Tibial nerve (tissue), 3 donors: ENCODE measurements at regions not wholly inside any gene's neighbourhood (a gene's known extent, or its start where the extent isn't known, plus 50 kb on each side); places are given as distances from the start of the nearest gene placed in this dataset.

Source experiments
- CTCF ChIP-seq, 5 experiments: fragments of 200-600 bp in 3 of 5; fragments of 450-650 bp in 2 of 5; sonication (generic) in 3 of 5; IDR thresholded peaks; one replicate each; pipeline ENCODE4 v1.5.1; 2016 to 2019; ENCODE audit warnings: antibody characterized with exemption in 5 of 5, mild to moderate bottlenecking in 3 of 5, moderate library complexity in 2 of 5
- POLR2A ChIP-seq, 2 donors: fragments of 450-650 bp; IDR thresholded peaks; one replicate each; pipeline ENCODE4 v1.6.1; 2017; ENCODE audit warnings: antibody characterized with exemption in 2 of 2, mild to moderate bottlenecking in 2 of 2, moderate library complexity in 2 of 2

GRCh38 chr2:58562276-58562675 lies 321.2 kb upstream of the FANCL start:
- TF ChIP-seq CTCF (IDR thresholded peaks at IDR 0.05) (no peak), POLR2A (IDR thresholded peaks at IDR 0.05) (no peak)
